PC-9 (cell line): ENCODE measurements at regions not wholly inside any gene's neighbourhood (a gene's known extent, or its start where the extent isn't known, plus 50 kb on each side); places are given as distances from the start of the nearest gene placed in this dataset.

Source experiments
- BruUV-seq: library from RNA; stranded (reverse); fragments of 400-500 nt; replicated peaks from 2 replicates; lab custom pipeline; 2021; lab: Mats Ljungman, UMichigan
- CTCF ChIA-PET: fragments of 300-600 bp; sonication (Branson Sonifier 250); formaldehyde crosslinking; loops from one replicate; lab custom pipeline; 2022; ENCODE audit warnings: antibody characterized with exemption; lab: Charles Lee
- POLR2A ChIA-PET: fragments of 300-600 bp; sonication (Branson Sonifier 250); formaldehyde crosslinking; loops from one replicate; lab custom pipeline; 2022; ENCODE audit warnings: antibody characterized with exemption; ENCODE audit not compliant: unreplicated experiment; lab: Charles Lee
- DNase-seq, 2 experiments: peaks; one replicate each; pipeline versions ENCODE4 v3.0.0 to v3.0.0-alpha.2; 2015 to 2022; ENCODE audit warnings: mixed read lengths in 1 of 2
- H2AFZ ChIP-seq: fragments of 200-600 bp; sonication (generic); 2 replicates; pipeline ENCODE4 v1.8.1; 2017; ENCODE audit warnings: antibody characterized with exemption
- H3F3A ChIP-seq: fragments of 200-600 bp; sonication (generic); 2 replicates; pipeline ENCODE4 v1.8.1; 2017; ENCODE audit warnings: antibody characterized with exemption, mild to moderate bottlenecking, low read depth; ENCODE audit not compliant: insufficient read depth
- H3K27ac ChIP-seq: fragments of 200-600 bp; sonication (generic); 2 replicates; pipeline ENCODE4 v1.6.1; 2016; ENCODE audit warnings: mixed run types
- H3K27me3 ChIP-seq: fragments of 200-600 bp; sonication (generic); 2 replicates; pipeline ENCODE4 v1.6.1; 2016; ENCODE audit warnings: low read depth, mixed run types; ENCODE audit not compliant: insufficient read depth
- H3K36me3 ChIP-seq: fragments of 200-600 bp; sonication (generic); 2 replicates; pipeline ENCODE4 v1.6.1; 2016; ENCODE audit warnings: low read depth, mixed run types
- H3K4me1 ChIP-seq: fragments of 200-600 bp; sonication (generic); replicated peaks from 2 replicates; pipeline ENCODE4 v1.6.1; 2016; ENCODE audit warnings: mixed run types; ENCODE audit not compliant: insufficient read depth
- H3K4me2 ChIP-seq: fragments of 200-600 bp; sonication (generic); 2 replicates; pipeline ENCODE4 v1.6.1; 2017; ENCODE audit warnings: mixed run types
- H3K4me3 ChIP-seq: fragments of 200-600 bp; sonication (generic); 2 replicates; pipeline ENCODE4 v1.6.1; 2016; ENCODE audit warnings: mixed run types
- H3K79me2 ChIP-seq: fragments of 200-600 bp; sonication (generic); 2 replicates; pipeline ENCODE4 v1.6.1; 2017; ENCODE audit warnings: low read depth, mixed run types
- H3K9me2 ChIP-seq: fragments of 200-600 bp; sonication (generic); 2 replicates; pipeline ENCODE4 v1.8.1; 2017; ENCODE audit warnings: mild to moderate bottlenecking; ENCODE audit not compliant: insufficient read depth
- H3K9me3 ChIP-seq: fragments of 200-600 bp; sonication (generic); 2 replicates; pipeline ENCODE4 v1.8.1; 2016; ENCODE audit warnings: low read depth; ENCODE audit not compliant: insufficient read depth
- H4K20me1 ChIP-seq: fragments of 200-600 bp; sonication (generic); 2 replicates; pipeline ENCODE4 v1.8.1; 2017; ENCODE audit not compliant: insufficient read depth
- EZH2 ChIP-seq: fragments of 200-600 bp; sonication (generic); IDR thresholded peaks from 2 replicates; pipeline ENCODE4 v1.8.0; 2017; ENCODE audit warnings: antibody characterized with exemption, low read depth
- intact Hi-C: fragments of 100-400 bp; cut with micrococcal nuclease; formaldehyde crosslinking; loops from one replicate; pipeline ENCODE4 v1.10.0; 2022; ENCODE audit not compliant: unreplicated experiment
- TF ChIP-seq, protein P1 (sequence below): fragments of 200-600 bp; sonication (generic); conservative IDR thresholded peaks from 2 replicates; pipeline ENCODE4 v1.6.1; 2017; ENCODE audit warnings: mixed run types, antibody characterized with exemption, mild to moderate bottlenecking, moderate library complexity

DNA sequence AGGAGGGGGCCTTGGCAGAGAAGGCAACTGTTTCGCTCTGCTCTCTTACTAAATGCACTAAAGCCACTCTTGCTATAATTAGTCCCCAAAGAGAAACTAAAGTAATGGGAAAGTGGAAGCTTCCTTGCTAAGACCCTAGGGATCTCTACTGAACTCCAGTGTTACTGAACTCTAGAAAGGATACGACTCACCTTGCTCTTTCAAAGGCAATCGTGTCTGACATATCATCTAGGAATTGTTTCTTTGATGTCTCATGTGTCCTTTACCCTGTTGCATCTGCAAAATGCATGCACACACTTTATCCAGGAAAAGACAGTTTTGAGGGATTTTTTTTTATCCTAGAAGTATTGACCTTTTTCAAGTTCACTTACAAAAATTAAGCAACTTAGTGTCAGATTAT lies 148.1 kb upstream of the FAM9B start:
- H3K27me3 ChIP-seq, result no peaks in the 10 kb centered on the region
- intact Hi-C loops, result no loop called here
- H2AFZ ChIP-seq, result no peak overlapping the region
- H3F3A ChIP-seq, result no peaks in the 10 kb centered on the region
- H3K4me3 ChIP-seq, result no peak overlapping the region
- H3K9me3 ChIP-seq, result no peaks in the 10 kb centered on the region; the same call in 1 of the 2 replicates
- no peaks in the 10 kb centered on the region for H3K36me3 ChIP-seq
- ChIA-PET CTCF (no interaction called here), POLR2A (no interaction called here)
- no peaks in the 10 kb centered on the region for H3K9me2 ChIP-seq
- H3K4me2 ChIP-seq, result no peak overlapping the region
- H3K27ac ChIP-seq, result no peak overlapping the region
- H4K20me1 ChIP-seq, result no peaks in the 10 kb centered on the region
- BruUV-seq, result no TSS peak
- DNase-seq, result no peak
- H3K79me2 ChIP-seq, result no peaks in the 10 kb centered on the region
- TF ChIP-seq EZH2, result no peak
- TF ChIP-seq, protein P1, sequence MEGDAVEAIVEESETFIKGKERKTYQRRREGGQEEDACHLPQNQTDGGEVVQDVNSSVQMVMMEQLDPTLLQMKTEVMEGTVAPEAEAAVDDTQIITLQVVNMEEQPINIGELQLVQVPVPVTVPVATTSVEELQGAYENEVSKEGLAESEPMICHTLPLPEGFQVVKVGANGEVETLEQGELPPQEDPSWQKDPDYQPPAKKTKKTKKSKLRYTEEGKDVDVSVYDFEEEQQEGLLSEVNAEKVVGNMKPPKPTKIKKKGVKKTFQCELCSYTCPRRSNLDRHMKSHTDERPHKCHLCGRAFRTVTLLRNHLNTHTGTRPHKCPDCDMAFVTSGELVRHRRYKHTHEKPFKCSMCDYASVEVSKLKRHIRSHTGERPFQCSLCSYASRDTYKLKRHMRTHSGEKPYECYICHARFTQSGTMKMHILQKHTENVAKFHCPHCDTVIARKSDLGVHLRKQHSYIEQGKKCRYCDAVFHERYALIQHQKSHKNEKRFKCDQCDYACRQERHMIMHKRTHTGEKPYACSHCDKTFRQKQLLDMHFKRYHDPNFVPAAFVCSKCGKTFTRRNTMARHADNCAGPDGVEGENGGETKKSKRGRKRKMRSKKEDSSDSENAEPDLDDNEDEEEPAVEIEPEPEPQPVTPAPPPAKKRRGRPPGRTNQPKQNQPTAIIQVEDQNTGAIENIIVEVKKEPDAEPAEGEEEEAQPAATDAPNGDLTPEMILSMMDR, result no peak
- no peaks in the 10 kb centered on the region for H3K4me1 ChIP-seq

DNA sequence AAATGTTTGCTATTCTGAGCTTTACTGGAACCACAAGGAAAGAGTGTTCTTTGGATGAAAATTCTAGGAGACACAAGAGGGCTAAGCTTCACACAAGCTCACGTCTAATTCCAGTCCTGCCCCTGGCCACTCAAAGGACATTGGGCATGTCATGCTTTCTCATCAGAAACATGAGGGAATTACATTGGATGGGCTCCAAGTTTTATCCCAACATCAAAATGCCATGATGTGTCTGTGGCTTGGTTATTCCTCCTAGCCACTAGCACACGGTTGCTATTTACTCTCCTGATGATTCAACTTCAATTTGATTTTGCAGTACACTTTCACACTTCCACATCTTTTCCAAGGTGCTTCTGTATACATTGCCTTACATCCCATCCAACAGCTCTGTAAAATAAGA lies 149.6 kb upstream of the FAM9B start:
- no peak for TF ChIP-seq EZH2
- TF ChIP-seq, protein P1, result no peak
- POLR2A ChIA-PET, result no interaction called here
- H2AFZ ChIP-seq, result no peak overlapping the region
- no peaks in the 10 kb centered on the region for H3K36me3 ChIP-seq
- H3K9me2 ChIP-seq, result no peaks in the 10 kb centered on the region
- no peak overlapping the region for H3K4me3 ChIP-seq
- no peak overlapping the region for H3K27ac ChIP-seq
- intact Hi-C loops, result no loop called here
- no peaks in the 10 kb centered on the region for H4K20me1 ChIP-seq
- H3F3A ChIP-seq, result no peaks in the 10 kb centered on the region
- H3K79me2 ChIP-seq, result no peaks in the 10 kb centered on the region
- DNase-seq, result no peak
- CTCF ChIA-PET, result no interaction called here
- H3K27me3 ChIP-seq, result no peaks in the 10 kb centered on the region
- no peak overlapping the region for H3K4me2 ChIP-seq
- H3K4me1 ChIP-seq, result no peaks in the 10 kb centered on the region
- no TSS peak for BruUV-seq
- no peaks in the 10 kb centered on the region for H3K9me3 ChIP-seq

DNA sequence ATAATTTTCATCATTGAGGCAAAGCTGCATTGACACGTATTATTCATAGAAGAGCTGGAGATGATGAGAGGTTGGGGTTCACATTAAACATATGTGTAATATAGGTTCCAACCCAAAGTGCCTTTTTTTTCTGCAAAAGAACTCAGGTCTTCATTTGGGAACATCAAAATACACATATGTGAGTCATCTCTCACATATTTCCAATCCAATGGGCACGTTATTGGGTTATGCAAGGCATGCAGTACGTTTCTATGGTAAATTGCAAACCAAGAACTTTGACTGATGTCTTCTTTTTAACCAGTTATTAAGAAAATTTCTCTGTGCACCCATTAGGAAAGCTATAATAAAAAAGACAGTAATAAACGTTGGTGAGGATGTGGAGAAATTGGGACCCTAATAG lies 150.3 kb upstream of the FAM9B start:
- Histone ChIP-seq H3K27ac (no peak overlapping the region), H3K36me3 (no peaks in the 10 kb centered on the region), H4K20me1 (no peaks in the 10 kb centered on the region), H3F3A (no peaks in the 10 kb centered on the region), H3K9me3 (no peaks in the 10 kb centered on the region), H3K4me1 (no peaks in the 10 kb centered on the region), H3K9me2 (no peaks in the 10 kb centered on the region), H3K4me2 (no peak overlapping the region), H3K27me3 (no peaks in the 10 kb centered on the region), H2AFZ (no peak overlapping the region), H3K4me3 (no peak overlapping the region), H3K79me2 (no peaks in the 10 kb centered on the region)
- DNase-seq, result no peak
- ChIA-PET CTCF (no interaction called here), POLR2A (no interaction called here)
- TF ChIP-seq EZH2, result no peak
- intact Hi-C loops, result no loop called here
- no TSS peak for BruUV-seq

DNA sequence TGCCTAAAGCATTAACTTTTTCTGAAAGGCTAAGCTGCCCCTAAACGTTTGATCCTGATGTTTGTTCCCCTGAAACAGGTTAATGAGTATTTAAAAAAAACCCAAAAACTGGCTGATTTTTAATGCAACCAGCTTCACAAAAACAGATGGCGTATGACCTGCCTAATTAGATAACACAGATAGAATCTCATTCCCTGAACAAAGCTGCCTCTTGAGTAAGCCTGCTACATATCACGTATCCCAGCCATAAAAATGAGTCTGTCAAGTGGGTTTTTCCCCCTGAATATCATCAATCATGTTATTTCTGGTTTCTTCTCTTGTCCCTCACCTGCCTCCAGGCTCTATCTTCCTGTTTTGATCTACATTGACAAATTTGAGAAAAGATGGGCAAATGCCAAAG lies 154.2 kb upstream of the FAM9B start:
- Histone ChIP-seq H3K9me3 (no peaks in the 10 kb centered on the region), H3K4me1 (no peaks in the 10 kb centered on the region), H3K27ac (no peak overlapping the region), H3F3A (no peaks in the 10 kb centered on the region), H3K9me2 (no peaks in the 10 kb centered on the region), H3K4me3 (no peak overlapping the region), H3K79me2 (no peaks in the 10 kb centered on the region), H3K27me3 (no peaks in the 10 kb centered on the region), H3K36me3 (no peaks in the 10 kb centered on the region), H3K4me2 (no peak overlapping the region), H2AFZ (no peak overlapping the region), H4K20me1 (no peaks in the 10 kb centered on the region)
- TF ChIP-seq, protein P1, result no peak
- no peak for TF ChIP-seq EZH2
- POLR2A ChIA-PET, result no interaction called here
- no peak for DNase-seq
- CTCF ChIA-PET, result no interaction called here
- no TSS peak for BruUV-seq
- intact Hi-C loops, result no loop called here
